ENCODE measurements at regions not wholly inside any gene's neighbourhood (a gene's known extent, or its start where the extent isn't known, plus 50 kb on each side); places are given as distances from the start of the nearest gene placed in this dataset.

- ChIA-PET POLR2A (no interaction called here), CTCF (no interaction called here)
- no peaks in the 10 kb centered on the region for H3K27me3 ChIP-seq (replicated peaks; ENCODE audit: control insufficient read depth, insufficient read depth, low read length)
- Mint-ChIP-seq H3K36me3 (ENCODE audit: insufficient read depth, unreplicated experiment) (no peaks in the 10 kb centered on the region), H3K27me3 (ENCODE audit: insufficient read depth, unreplicated experiment) (peaks cover 13% of the 10 kb centered on the region), H3K4me1 (ENCODE audit: low read depth, unreplicated experiment) (no peaks in the 10 kb centered on the region), H3K4me3 (ENCODE audit: unreplicated experiment) (no peak overlapping the region), H3K9me3 (ENCODE audit: unreplicated experiment) (peaks cover 8% of the 10 kb centered on the region), H3K27ac (ENCODE audit: unreplicated experiment) (no peak overlapping the region)
- no peaks in the 10 kb centered on the region for H3K4me1 ChIP-seq
- no TSS peak for BruUV-seq (replicated peaks)
- peaks cover 20% of the 10 kb centered on the region for H3K9me3 ChIP-seq
- DNase-seq = no peak
- H3K4me3 ChIP-seq (ENCODE audit: low read depth, low read length) = no peak overlapping the region
- TF ChIP-seq CTCF (IDR thresholded peaks at IDR 0.05; ENCODE audit: insufficient read depth in 1 of 2, low read depth in 1 of 2, low read length in 1 of 2, severe bottlenecking in 1 of 2, unreplicated experiment in 1 of 2) = no peak
- intact Hi-C loops (cut with micrococcal nuclease; ENCODE audit: unreplicated experiment) = no loop called here
- no peaks in the 10 kb centered on the region for H3K36me3 ChIP-seq (ENCODE audit: control insufficient read depth, insufficient read depth, low read length)
These were observed 63.9 kb upstream of the CHST15 start for GRCh38 chr10:124157271-124157681.

- CTCF ChIA-PET = no interaction called here
- no peaks in the 10 kb centered on the region for H3K27me3 ChIP-seq (replicated peaks; ENCODE audit: control insufficient read depth, insufficient read depth, low read length)
- Mint-ChIP-seq H3K9me3 (ENCODE audit: unreplicated experiment) (peaks cover 8% of the 10 kb centered on the region), H3K27me3 (ENCODE audit: insufficient read depth, unreplicated experiment) (peaks cover 9% of the 10 kb centered on the region), H3K4me1 (ENCODE audit: low read depth, unreplicated experiment) (no peaks in the 10 kb centered on the region), H3K36me3 (ENCODE audit: insufficient read depth, unreplicated experiment) (no peaks in the 10 kb centered on the region), H3K4me3 (ENCODE audit: unreplicated experiment) (no peak overlapping the region), H3K27ac (ENCODE audit: unreplicated experiment) (no peak overlapping the region)
- BruUV-seq (replicated peaks) = no TSS peak
- DNase-seq = no peak
- intact Hi-C loops (cut with micrococcal nuclease; ENCODE audit: unreplicated experiment) = no loop called here
- peaks cover 20% of the 10 kb centered on the region for H3K9me3 ChIP-seq
- no peak overlapping the region for H3K4me3 ChIP-seq (ENCODE audit: low read depth, low read length)
- POLR2A ChIA-PET = no interaction called here
- no peaks in the 10 kb centered on the region for H3K36me3 ChIP-seq (ENCODE audit: control insufficient read depth, insufficient read depth, low read length)
- H3K4me1 ChIP-seq = no peaks in the 10 kb centered on the region
- no peak for TF ChIP-seq CTCF (IDR thresholded peaks at IDR 0.05; ENCODE audit: insufficient read depth in 1 of 2, low read depth in 1 of 2, low read length in 1 of 2, severe bottlenecking in 1 of 2, unreplicated experiment in 1 of 2)
These were observed 63.3 kb upstream of the CHST15 start for GRCh38 chr10:124156524-124157260.

- H3K4me3 ChIP-seq (ENCODE audit: low read depth, low read length) = no peak overlapping the region
- POLR2A ChIA-PET = no interaction called here
These were observed 62.5 kb upstream of the CHST15 start for GRCh38 chr10:124155781-124156435.

More at GRCh38 chr10:124155781-124156435, 62.5 kb upstream of the CHST15 start:
- CTCF ChIA-PET = no interaction called here
- Mint-ChIP-seq H3K4me1 (ENCODE audit: low read depth, unreplicated experiment) (no peaks in the 10 kb centered on the region), H3K36me3 (ENCODE audit: insufficient read depth, unreplicated experiment) (no peaks in the 10 kb centered on the region), H3K4me3 (ENCODE audit: unreplicated experiment) (no peak overlapping the region), H3K9me3 (ENCODE audit: unreplicated experiment) (peaks cover 8% of the 10 kb centered on the region), H3K27me3 (ENCODE audit: insufficient read depth, unreplicated experiment) (peaks cover 5% of the 10 kb centered on the region), H3K27ac (ENCODE audit: unreplicated experiment) (no peak overlapping the region)
- no peaks in the 10 kb centered on the region for H3K36me3 ChIP-seq (ENCODE audit: control insufficient read depth, insufficient read depth, low read length)
- intact Hi-C loops (cut with micrococcal nuclease; ENCODE audit: unreplicated experiment) = no loop called here
- H3K27me3 ChIP-seq (replicated peaks; ENCODE audit: control insufficient read depth, insufficient read depth, low read length) = no peaks in the 10 kb centered on the region
- DNase-seq = no peak
- BruUV-seq (replicated peaks) = no TSS peak
- no peak for TF ChIP-seq CTCF (IDR thresholded peaks at IDR 0.05; ENCODE audit: insufficient read depth in 1 of 2, low read depth in 1 of 2, low read length in 1 of 2, severe bottlenecking in 1 of 2, unreplicated experiment in 1 of 2)
- no peaks in the 10 kb centered on the region for H3K4me1 ChIP-seq
- peaks cover 20% of the 10 kb centered on the region for H3K9me3 ChIP-seq
